Right atrium auricular region (tissue), 2 donors: ENCODE measurements at regions not wholly inside any gene's neighbourhood (a gene's known extent, or its start where the extent isn't known, plus 50 kb on each side); places are given as distances from the start of the nearest gene placed in this dataset.

Source experiments
- DNase-seq: peaks from one replicate; pipeline ENCODE4 v3.0.0-alpha.2; 2019; ENCODE audit warnings: low spot score
- H3K27ac ChIP-seq, 2 donors: fragments of 200-600 bp; sonication (generic); 1 replicate in 1 of 2; 2 replicates in 1 of 2; pipeline ENCODE4 v1.5.1; 2016 to 2019
- H3K27me3 ChIP-seq, 2 donors: fragments of 200-600 bp; sonication (generic); one replicate each; pipeline versions ENCODE4 v1.5.1 to v1.6.0; 2017 to 2019
- H3K36me3 ChIP-seq: fragments of 200-600 bp; sonication (generic); one replicate; pipeline ENCODE4 v1.5.1; 2016
- H3K4me1 ChIP-seq, 2 donors: fragments of 200-600 bp; sonication (generic); one replicate each; pipeline versions ENCODE4 v1.5.1 to v1.6.0; 2017 to 2019
- H3K4me3 ChIP-seq, 2 donors: fragments of 200-600 bp; sonication (generic); 1 replicate in 1 of 2; 2 replicates in 1 of 2; pipeline ENCODE4 v1.5.1; 2017 to 2019; ENCODE audit warnings: mild to moderate bottlenecking in 1 of 2, moderate library complexity in 1 of 2
- H3K9me3 ChIP-seq, 2 donors: fragments of 200-600 bp; sonication (generic); one replicate each; pipeline ENCODE4 v1.5.1; 2019
- CTCF ChIP-seq, 2 donors: fragments of 200-600 bp; sonication (generic); IDR thresholded peaks; one replicate each; pipeline ENCODE4 v1.5.1; 2019; ENCODE audit warnings: antibody characterized with exemption in 2 of 2

- Histone ChIP-seq H3K27me3 (no peaks in the 10 kb centered on the region), H3K4me3 (no peak overlapping the region), H3K27ac (no peak overlapping the region), H3K9me3 (no peaks in the 10 kb centered on the region), H3K36me3 (no peaks in the 10 kb centered on the region), H3K4me1 (no peaks in the 10 kb centered on the region)
- DNase-seq: no peak
- no peak for TF ChIP-seq CTCF (IDR thresholded peaks at IDR 0.05)
Observed at GRCh38 chr4:10334506-10335028, 122.7 kb downstream of the ZNF518B start.

DNA sequence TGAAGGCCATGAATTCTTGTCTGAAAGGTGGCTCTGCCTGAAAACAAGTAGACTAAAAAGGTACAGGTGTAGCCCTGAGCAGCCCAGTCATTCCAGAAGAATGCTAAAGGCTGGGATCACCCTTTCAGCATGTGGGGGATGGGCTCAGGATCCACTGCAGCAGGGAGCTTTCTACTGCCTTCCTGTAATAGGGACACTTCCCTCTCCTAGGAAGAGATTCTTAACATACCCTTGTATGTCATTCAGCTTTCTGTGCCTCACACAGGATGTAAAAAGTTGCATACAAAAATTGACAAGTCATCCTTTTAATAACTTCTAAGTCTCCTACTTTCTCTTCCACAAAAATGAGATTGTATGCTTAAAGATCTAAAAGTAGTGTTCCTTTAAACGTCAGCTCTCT lies 123.3 kb downstream of the ZNF518B start:
- Histone ChIP-seq H3K9me3 (no peaks in the 10 kb centered on the region), H3K27ac (no peak overlapping the region), H3K36me3 (no peaks in the 10 kb centered on the region), H3K4me1 (no peaks in the 10 kb centered on the region), H3K27me3 (no peaks in the 10 kb centered on the region), H3K4me3 (no peak overlapping the region)
- no peak for TF ChIP-seq CTCF (IDR thresholded peaks at IDR 0.05)
- DNase-seq: no peak

DNA sequence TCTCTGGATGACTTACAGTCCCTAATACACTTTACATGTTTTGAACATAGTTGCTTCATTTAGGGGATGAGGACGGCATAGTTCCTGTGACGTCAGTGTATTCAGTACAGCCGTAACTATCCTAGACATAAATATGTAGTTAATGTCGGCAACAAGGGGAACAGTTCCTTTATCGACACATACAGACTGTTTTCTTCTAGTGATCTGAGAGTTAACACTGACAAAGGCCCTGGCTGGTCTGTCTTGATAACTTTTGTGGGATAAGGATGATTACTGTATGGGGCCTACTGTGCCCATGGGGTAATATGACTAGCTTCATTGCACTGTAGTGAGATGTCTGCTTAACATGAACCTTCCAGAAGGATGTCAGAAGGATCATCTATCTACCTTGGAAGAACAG lies 131.2 kb downstream of the ZNF518B start:
- no peaks in the 10 kb centered on the region for H3K9me3 ChIP-seq
- no peak overlapping the region for H3K4me3 ChIP-seq
- no peak for DNase-seq
- H3K36me3 ChIP-seq: no peaks in the 10 kb centered on the region
- no peaks in the 10 kb centered on the region for H3K27me3 ChIP-seq
- no peaks in the 10 kb centered on the region for H3K4me1 ChIP-seq
- no peak overlapping the region for H3K27ac ChIP-seq
- TF ChIP-seq CTCF (IDR thresholded peaks at IDR 0.05): no peak

DNA sequence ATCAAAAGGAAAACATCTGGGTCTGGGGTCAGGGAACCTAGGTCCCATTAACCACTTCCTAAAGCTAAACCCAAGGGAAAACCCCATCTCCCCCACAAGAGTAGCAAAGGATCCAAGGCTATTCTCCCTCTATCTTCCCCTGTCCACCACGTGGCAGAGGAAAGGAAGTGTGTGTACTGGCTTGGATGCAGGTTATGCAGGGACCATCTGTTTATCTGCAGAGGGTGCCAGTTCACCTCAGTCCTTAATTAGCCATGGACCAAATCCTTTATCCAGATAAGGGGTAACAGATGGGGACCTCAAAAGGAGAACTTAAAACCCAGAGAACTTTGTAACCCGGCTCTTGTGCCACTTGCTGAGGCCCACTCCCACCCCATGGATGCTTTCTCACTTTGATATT lies 135.3 kb downstream of the ZNF518B start:
- H3K4me1 ChIP-seq: no peaks in the 10 kb centered on the region
- H3K36me3 ChIP-seq: no peaks in the 10 kb centered on the region
- no peaks in the 10 kb centered on the region for H3K27me3 ChIP-seq
- H3K4me3 ChIP-seq: no peak overlapping the region
- DNase-seq: no peak
- H3K27ac ChIP-seq: no peak overlapping the region
- no peak for TF ChIP-seq CTCF (IDR thresholded peaks at IDR 0.05)
- H3K9me3 ChIP-seq: no peaks in the 10 kb centered on the region

GRCh38 chr4:10320130-10320529 lies 137.1 kb downstream of the ZNF518B start:
- H3K4me3 ChIP-seq: no peak overlapping the region
- DNase-seq: no peak
- H3K9me3 ChIP-seq: no peaks in the 10 kb centered on the region
- TF ChIP-seq CTCF (IDR thresholded peaks at IDR 0.05): no peak
- H3K27ac ChIP-seq: no peak overlapping the region
- no peaks in the 10 kb centered on the region for H3K27me3 ChIP-seq
- H3K36me3 ChIP-seq: no peaks in the 10 kb centered on the region
- H3K4me1 ChIP-seq: no peaks in the 10 kb centered on the region

DNA sequence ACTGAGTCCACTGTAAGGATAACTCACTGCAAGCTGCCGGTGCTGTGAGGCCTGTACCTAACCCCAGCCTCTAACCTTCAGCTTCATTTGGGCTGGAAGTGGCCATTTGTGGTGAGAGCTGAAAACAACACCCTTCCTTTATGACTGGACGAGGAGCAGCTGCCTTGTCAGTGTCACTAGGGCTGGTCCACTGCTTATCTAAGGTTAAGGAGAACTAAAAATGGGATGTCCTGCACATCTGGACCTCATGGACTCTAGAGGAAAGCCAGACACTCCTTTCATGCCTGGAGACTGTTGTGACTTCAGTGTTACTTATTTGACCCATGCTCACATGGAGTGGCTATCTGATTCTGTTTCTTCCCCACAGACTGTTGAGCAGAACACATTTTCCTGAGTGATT lies 139.9 kb downstream of the ZNF518B start:
- no peak overlapping the region for H3K4me3 ChIP-seq
- H3K36me3 ChIP-seq: no peaks in the 10 kb centered on the region
- H3K27me3 ChIP-seq: no peaks in the 10 kb centered on the region
- no peak for DNase-seq
- no peak for TF ChIP-seq CTCF (IDR thresholded peaks at IDR 0.05)
- H3K4me1 ChIP-seq: no peaks in the 10 kb centered on the region
- H3K9me3 ChIP-seq: no peaks in the 10 kb centered on the region
- H3K27ac ChIP-seq: no peak overlapping the region
